ENCODE measurements at regions not wholly inside any gene's neighbourhood (a gene's known extent, or its start where the extent isn't known, plus 50 kb on each side); places are given as distances from the start of the nearest gene placed in this dataset.

DNA sequence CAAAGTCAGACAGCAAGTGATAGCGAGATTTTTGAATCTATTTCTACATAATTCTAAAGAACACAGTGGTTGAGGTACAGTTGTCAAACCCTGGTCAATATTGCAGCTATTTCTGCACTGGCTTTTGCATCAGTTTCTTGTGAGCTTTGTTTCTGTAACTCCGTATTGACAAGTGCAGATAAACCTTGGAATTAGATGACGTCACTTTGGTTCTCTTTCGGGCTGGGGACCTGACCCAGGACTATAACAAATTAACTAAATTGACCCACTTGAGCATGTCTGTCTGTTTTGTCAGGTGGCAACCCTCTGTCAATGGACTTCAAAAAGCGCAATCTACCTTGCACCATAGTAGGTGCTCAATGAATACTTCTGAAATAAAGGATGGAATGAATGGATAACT is 418.4 kb upstream of the SGCD start:
- no peak for TF ChIP-seq CTCF (conservative IDR thresholded peaks at IDR 0.05)
- TF ChIP-seq EZH2 (IDR thresholded peaks at IDR 0.05; ENCODE audit: low read depth), result no peak

Data from PC-9 (cell line).